Gastrocnemius medialis (tissue), 4 donors: ENCODE measurements at regions not wholly inside any gene's neighbourhood (a gene's known extent, or its start where the extent isn't known, plus 50 kb on each side); places are given as distances from the start of the nearest gene placed in this dataset.

Experiments
- ATAC-seq, 2 donors: fragments of 150-250 bp; one replicate each; pipeline ENCODE4 v1.9.1; 2016
- DNase-seq, 2 donors: peaks; one replicate each; pipeline ENCODE4 v3.0.0-alpha.2; 2019
- H3K27ac ChIP-seq, 4 donors: fragments of 200-600 bp; sonication (generic); 1 replicate in 1 of 4; 2 replicates in 3 of 4; pipeline ENCODE4 v1.5.1; 2016 to 2018; ENCODE audit warnings: mild to moderate bottlenecking in 2 of 4, moderate library complexity in 1 of 4
- H3K27me3 ChIP-seq, 3 donors: fragments of 200-600 bp; sonication (generic) in 2 of 3; 1 replicate in 1 of 3; 2 replicates in 2 of 3; pipeline versions ENCODE4 v1.5.1 to v1.6.0; 2016 to 2019; ENCODE audit warnings: mild to moderate bottlenecking in 1 of 3, moderate library complexity in 1 of 3
- H3K36me3 ChIP-seq, 2 donors: fragments of 200-600 bp; sonication (generic) in 1 of 2; one replicate each; pipeline ENCODE4 v1.5.1; 2017 to 2018
- H3K4me1 ChIP-seq, 2 donors: fragments of 200-600 bp; sonication (generic) in 1 of 2; one replicate each; pipeline ENCODE4 v1.5.1; 2016 to 2017; ENCODE audit warnings: mild to moderate bottlenecking in 2 of 2
- H3K4me3 ChIP-seq, 4 donors: fragments of 200-600 bp; sonication (generic) in 3 of 4; 1 replicate in 1 of 4; 2 replicates in 3 of 4; pipeline ENCODE4 v1.5.1; 2016 to 2019; ENCODE audit warnings: mild to moderate bottlenecking in 2 of 4
- H3K9me3 ChIP-seq, 3 donors: fragments of 200-600 bp; sonication (generic) in 2 of 3; 1 replicate in 1 of 3; 2 replicates in 2 of 3; pipeline ENCODE4 v1.5.1; 2016 to 2019
- CTCF ChIP-seq, 5 experiments: fragments of 450-650 bp in 3 of 5; fragments of 200-600 bp in 2 of 5; sonication (generic) in 2 of 5; IDR thresholded peaks in 4 of 5; conservative IDR thresholded peaks in 1 of 5; 1 replicate in 4 of 5; 2 replicates in 1 of 5; pipeline ENCODE4 v1.5.1; 2016 to 2019; ENCODE audit warnings: antibody characterized with exemption in 5 of 5, mild to moderate bottlenecking in 3 of 5, moderate library complexity in 3 of 5
- POLR2A ChIP-seq, 2 donors: fragments of 450-650 bp; IDR thresholded peaks; one replicate each; pipeline ENCODE4 v1.6.1; 2017; ENCODE audit warnings: antibody characterized with exemption in 2 of 2, mild to moderate bottlenecking in 2 of 2, moderate library complexity in 2 of 2
- in situ Hi-C, 4 donors: fragments of 200-750 bp; cut with MboI; loops; one replicate each; pipeline versions ENCODE4 v1.15.0 to v1.8.0; 2017; ENCODE audit warnings: low sequenced_read_pairs in 4 of 4
- intact Hi-C: fragments of 100-400 bp; cut with DNase I; formaldehyde crosslinking; loops from one replicate; pipeline ENCODE4 v1.15.1; 2023; ENCODE audit warnings: low total_unique reads

GRCh38 chr10:109027534-109028185 is 895.7 kb downstream of the XPNPEP1 start:
- Histone ChIP-seq H3K27ac (no peak overlapping the region), H3K4me1 (no peaks in the 10 kb centered on the region), H3K4me3 (no peak overlapping the region), H3K27me3 (no peaks in the 10 kb centered on the region), H3K36me3 (no peaks in the 10 kb centered on the region), H3K9me3 (no peaks in the 10 kb centered on the region)
- TF ChIP-seq CTCF (IDR thresholded peaks at IDR 0.05 in 4 of 5, conservative IDR thresholded peaks at IDR 0.05 in 1 of 5) (no peak), POLR2A (IDR thresholded peaks at IDR 0.05) (no peak)
- in situ Hi-C loops: no loop called here
- intact Hi-C loops: no loop called here
- ATAC-seq (no peak), DNase-seq (no peak)

- no peaks in the 10 kb centered on the region for H3K4me1 ChIP-seq
- no peak overlapping the region for H3K27ac ChIP-seq
Measured at GRCh38 chr10:109025172-109025571, 898.1 kb downstream of the XPNPEP1 start.

DNA sequence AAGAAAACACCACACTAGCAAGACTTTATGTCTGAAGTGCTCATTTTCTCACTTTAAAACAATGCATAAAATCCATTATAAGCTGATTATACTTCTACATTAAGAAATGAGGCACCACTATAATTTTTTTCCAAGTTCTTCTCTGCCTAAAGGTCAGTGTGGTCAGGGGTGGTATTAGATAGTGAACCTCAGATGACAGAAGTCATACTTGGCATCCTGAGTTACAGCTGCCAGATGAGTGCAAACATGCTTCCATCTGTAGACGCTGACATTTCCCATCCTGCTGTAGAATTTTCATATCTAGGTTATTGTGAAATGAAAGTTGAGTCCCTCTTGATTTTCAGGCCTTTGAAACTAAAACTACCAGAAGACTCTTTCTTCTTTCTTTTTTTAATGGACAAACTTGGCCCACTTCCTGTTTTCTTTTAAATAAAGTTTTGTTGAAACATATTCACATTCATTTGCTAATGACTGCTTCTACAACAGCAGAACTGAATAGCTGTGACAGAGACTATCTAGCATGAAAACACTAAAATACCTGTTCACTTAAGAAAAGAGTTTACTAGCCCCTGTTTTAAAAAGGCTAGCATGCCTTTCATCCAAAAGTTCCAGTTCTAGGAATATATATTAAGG is 900.8 kb downstream of the XPNPEP1 start:
- intact Hi-C loops (no loop called here), in situ Hi-C loops (no loop called here)
- H3K27ac ChIP-seq: no peak overlapping the region
- DNase-seq: no peak
- no peaks in the 10 kb centered on the region for H3K9me3 ChIP-seq
- H3K4me1 ChIP-seq: no peaks in the 10 kb centered on the region
- no peak for ATAC-seq
- no peak for TF ChIP-seq CTCF (IDR thresholded peaks at IDR 0.05 in 4 of 5, conservative IDR thresholded peaks at IDR 0.05 in 1 of 5)
- no peak for TF ChIP-seq POLR2A (IDR thresholded peaks at IDR 0.05)
- H3K4me3 ChIP-seq: no peak overlapping the region
- H3K36me3 ChIP-seq: no peaks in the 10 kb centered on the region
- no peaks in the 10 kb centered on the region for H3K27me3 ChIP-seq

More at GRCh38 chr10:109025172-109025571, 898.1 kb downstream of the XPNPEP1 start:
- no peaks in the 10 kb centered on the region for H3K36me3 ChIP-seq
- no peaks in the 10 kb centered on the region for H3K27me3 ChIP-seq
- ATAC-seq (no peak), DNase-seq (no peak)
- H3K4me3 ChIP-seq: no peak overlapping the region
- in situ Hi-C loops (no loop called here), intact Hi-C loops (no loop called here)
- no peaks in the 10 kb centered on the region for H3K9me3 ChIP-seq
- TF ChIP-seq POLR2A (IDR thresholded peaks at IDR 0.05) (no peak), CTCF (IDR thresholded peaks at IDR 0.05 in 4 of 5, conservative IDR thresholded peaks at IDR 0.05 in 1 of 5) (no peak)

DNA sequence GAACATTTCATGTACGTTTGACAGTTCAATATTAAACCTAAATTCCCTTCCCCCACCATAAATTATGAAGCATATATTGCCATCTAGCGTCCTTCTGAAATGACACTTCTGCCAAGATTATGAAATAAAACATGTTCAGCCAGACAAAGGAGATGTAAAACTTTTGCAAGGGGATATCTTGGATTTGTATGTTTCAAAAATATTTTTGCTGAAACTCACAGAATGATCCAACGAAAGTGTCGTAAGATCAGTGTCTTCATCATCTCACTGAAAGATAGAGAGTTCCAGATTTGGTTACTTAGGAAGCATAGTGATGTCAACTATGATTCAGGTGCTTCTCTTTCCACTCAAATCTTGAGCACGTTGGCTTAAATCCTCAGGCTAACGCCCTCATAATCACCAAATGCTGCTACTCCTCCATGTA is 904.3 kb downstream of the XPNPEP1 start:
- TF ChIP-seq CTCF (IDR thresholded peaks at IDR 0.05 in 4 of 5, conservative IDR thresholded peaks at IDR 0.05 in 1 of 5) (no peak), POLR2A (IDR thresholded peaks at IDR 0.05) (no peak)
- Histone ChIP-seq H3K4me3 (no peak overlapping the region), H3K4me1 (no peaks in the 10 kb centered on the region), H3K36me3 (no peaks in the 10 kb centered on the region), H3K27me3 (no peaks in the 10 kb centered on the region), H3K9me3 (no peaks in the 10 kb centered on the region), H3K27ac (no peak overlapping the region)
- DNase-seq (no peak), ATAC-seq (no peak)
- intact Hi-C loops (no loop called here), in situ Hi-C loops (no loop called here)
